H9 (cell line): ENCODE measurements at regions not wholly inside any gene's neighbourhood (a gene's known extent, or its start where the extent isn't known, plus 50 kb on each side); places are given as distances from the start of the nearest gene placed in this dataset.

Experiments used
- DNase-seq: peaks from one replicate; pipeline ENCODE4 v3.0.0-alpha.2; 2017
- H2AFZ ChIP-seq: one replicate; pipeline ENCODE4 v1.6.1; 2013; ENCODE audit warnings: mild to moderate bottlenecking, low read length, control low read depth, moderate library complexity
- H2AK5ac ChIP-seq: 2 replicates; pipeline ENCODE4 v1.6.1; 2013; ENCODE audit warnings: low read length, control low read depth, mixed read lengths; ENCODE audit not compliant: insufficient read length
- H2BK120ac ChIP-seq: one replicate; pipeline ENCODE4 v1.6.1; 2013; ENCODE audit warnings: low read depth, mild to moderate bottlenecking, low read length, control low read depth, inconsistent platforms; ENCODE audit not compliant: poor library complexity, severe bottlenecking
- H2BK12ac ChIP-seq: 2 replicates; pipeline ENCODE4 v1.6.1; 2013; ENCODE audit warnings: low read length, control low read depth, mixed read lengths, low read depth; ENCODE audit not compliant: insufficient read length
- H2BK15ac ChIP-seq: 2 replicates; pipeline ENCODE4 v1.6.1; 2013; ENCODE audit warnings: low read depth, low read length, control low read depth
- H2BK20ac ChIP-seq: one replicate; pipeline ENCODE4 v1.6.1; 2013; ENCODE audit warnings: low read depth, mild to moderate bottlenecking, low read length, control low read depth, inconsistent platforms; ENCODE audit not compliant: poor library complexity, severe bottlenecking
- H2BK5ac ChIP-seq: 2 replicates; pipeline ENCODE4 v1.6.1; 2013; ENCODE audit warnings: low read length, control low read depth, mixed read lengths; ENCODE audit not compliant: insufficient read length
- H3K14ac ChIP-seq: 2 replicates; pipeline ENCODE4 v1.6.1; 2013; ENCODE audit warnings: low read length, control low read depth; ENCODE audit not compliant: insufficient read depth
- H3K18ac ChIP-seq: 2 replicates; pipeline ENCODE4 v1.6.1; 2013; ENCODE audit warnings: low read depth, mild to moderate bottlenecking, mixed read lengths, low read length, control low read depth; ENCODE audit not compliant: insufficient read length
- H3K23ac ChIP-seq: 2 replicates; pipeline ENCODE4 v1.6.1; 2013; ENCODE audit warnings: low read length, control low read depth, mixed read lengths, low read depth; ENCODE audit not compliant: insufficient read length
- H3K23me2 ChIP-seq: 2 replicates; pipeline ENCODE4 v1.6.1; 2013; ENCODE audit warnings: low read depth, mild to moderate bottlenecking, mixed read lengths, low read length, control low read depth; ENCODE audit not compliant: insufficient read length, poor library complexity, severe bottlenecking
- H3K27ac ChIP-seq: 2 replicates; pipeline ENCODE4 v1.5.1; 2013; ENCODE audit warnings: low read length, control low read depth, mixed read lengths, low read depth; ENCODE audit not compliant: insufficient read length
- H3K27me3 ChIP-seq: 2 replicates; pipeline ENCODE4 v1.6.1; 2013; ENCODE audit warnings: low read length, control low read depth, inconsistent platforms; ENCODE audit not compliant: insufficient read depth
- H3K4ac ChIP-seq: 2 replicates; pipeline ENCODE4 v1.6.1; 2013; ENCODE audit warnings: low read depth, mild to moderate bottlenecking, control low read depth, inconsistent platforms, low read length, moderate library complexity
- H3K4me1 ChIP-seq: 2 replicates; pipeline ENCODE4 v1.6.1; 2013; ENCODE audit warnings: low read length, control low read depth, inconsistent platforms; ENCODE audit not compliant: insufficient read depth
- H3K4me2 ChIP-seq: 2 replicates; pipeline ENCODE4 v1.6.1; 2013; ENCODE audit warnings: low read length, control low read depth, mixed read lengths; ENCODE audit not compliant: insufficient read length, insufficient read depth
- H3K56ac ChIP-seq: 2 replicates; pipeline ENCODE4 v1.6.1; 2013; ENCODE audit warnings: low read depth, mild to moderate bottlenecking, mixed read lengths, low read length, control low read depth; ENCODE audit not compliant: insufficient read length
- H3K79me1 ChIP-seq: 2 replicates; pipeline ENCODE4 v1.6.1; 2013; ENCODE audit warnings: low read depth, mild to moderate bottlenecking, moderate library complexity, low read length, control low read depth, inconsistent platforms; ENCODE audit not compliant: insufficient read depth, poor library complexity, severe bottlenecking
- H3K79me2 ChIP-seq: 2 replicates; pipeline ENCODE4 v1.6.1; 2013; ENCODE audit warnings: low read length, control low read depth, inconsistent platforms; ENCODE audit not compliant: insufficient read depth
- H3K9ac ChIP-seq: 2 replicates; pipeline ENCODE4 v1.6.1; 2013; ENCODE audit warnings: low read length, control low read depth, mixed read lengths; ENCODE audit not compliant: insufficient read length; ENCODE audit errors: extremely low read depth
- H3K9me3 ChIP-seq: one replicate; pipeline ENCODE4 v1.6.1; 2013; ENCODE audit warnings: low read depth, low read length, inconsistent platforms; ENCODE audit not compliant: control insufficient read depth
- H3T11ph ChIP-seq: one replicate; pipeline ENCODE4 v1.6.1; 2013; ENCODE audit warnings: mild to moderate bottlenecking, low read length, control low read depth, inconsistent platforms
- H4K20me1 ChIP-seq: one replicate; pipeline ENCODE4 v1.6.1; 2013; ENCODE audit not compliant: control insufficient read depth, insufficient read length, insufficient read depth
- H4K5ac ChIP-seq: 2 replicates; pipeline ENCODE4 v1.6.1; 2013; ENCODE audit warnings: low read depth, mild to moderate bottlenecking, mixed read lengths, low read length, control low read depth; ENCODE audit not compliant: insufficient read length
- H4K8ac ChIP-seq: replicated peaks from 2 replicates; pipeline ENCODE4 v1.6.1; 2013; ENCODE audit warnings: low read length, control low read depth, mixed read lengths, low read depth; ENCODE audit not compliant: insufficient read length
- H4K91ac ChIP-seq: 2 replicates; pipeline ENCODE4 v1.6.1; 2013; ENCODE audit warnings: low read depth, mild to moderate bottlenecking, moderate library complexity, mixed read lengths, low read length, control low read depth; ENCODE audit not compliant: insufficient read length
- H3K27ac Mint-ChIP-seq, 3 experiments: 2 replicates in 2 of 3; 3 replicates in 1 of 3; pipeline ENCODE4 v1.8.0; 2020 to 2021; ENCODE audit warnings: mixed read lengths in 3 of 3, mild to moderate bottlenecking in 1 of 3, moderate library complexity in 1 of 3
- H3K27me3 Mint-ChIP-seq: 2 replicates; pipeline ENCODE4 v1.8.0; 2021; ENCODE audit warnings: low read depth, mild to moderate bottlenecking, moderate library complexity, mixed read lengths
- H3K36me3 Mint-ChIP-seq, 3 experiments: 2 replicates in 2 of 3; 3 replicates in 1 of 3; pipeline ENCODE4 v1.8.0; 2020 to 2021; ENCODE audit warnings: low read depth in 3 of 3, mixed read lengths in 3 of 3; ENCODE audit not compliant: insufficient read depth in 1 of 3
- H3K4me1 Mint-ChIP-seq, 2 experiments: 2 replicates each; pipeline ENCODE4 v1.8.0; 2020; ENCODE audit warnings: mixed read lengths in 2 of 2
- H3K4me3 Mint-ChIP-seq, 2 experiments: 2 replicates in 1 of 2; 3 replicates in 1 of 2; pipeline ENCODE4 v1.8.0; 2020 to 2021; ENCODE audit warnings: mild to moderate bottlenecking in 2 of 2, mixed read lengths in 2 of 2, moderate library complexity in 1 of 2
- H3K9me3 Mint-ChIP-seq, 2 experiments: 2 replicates in 1 of 2; 3 replicates in 1 of 2; pipeline ENCODE4 v1.8.0; 2020; ENCODE audit warnings: mild to moderate bottlenecking in 2 of 2, mixed read lengths in 2 of 2, moderate library complexity in 1 of 2
- CTCF ChIP-seq: fragments of 200-600 bp; sonication (generic); conservative IDR thresholded peaks from 3 replicates; pipeline ENCODE4 v1.8.0; 2021; ENCODE audit warnings: antibody characterized with exemption, mild to moderate bottlenecking
- WGBS: extraction: QIAGEN DNeasy Blood & Tissue Kit; methylation state at CpG from one replicate; pipeline ENCODE4 v1.1.7; 2013; ENCODE audit warnings: missing lambda C conversion rate, low lambda C conversion rate, mixed read lengths; ENCODE audit not compliant: insufficient read length; ENCODE audit errors: extremely low coverage; 5-methylcytosine and 5-hydroxymethylcytosine counted together

- Histone ChIP-seq H4K8ac (no peak overlapping the region), H4K20me1 (no peaks in the 10 kb centered on the region), H2AK5ac (no peak overlapping the region)
Measured at GRCh38 chr13:29996316-29996715, 145.9 kb upstream of the UBL3 start.

More at GRCh38 chr13:29996316-29996715, 145.9 kb upstream of the UBL3 start:
- Histone ChIP-seq H3K14ac (no peak overlapping the region), H2BK20ac (no peak overlapping the region), H3K23ac (no peak overlapping the region), H3K9me3 (no peaks in the 10 kb centered on the region), H4K5ac (no peak overlapping the region), H3K79me1 (no peaks in the 10 kb centered on the region), H3K56ac (no peak overlapping the region), H2BK5ac (no peak overlapping the region), H3K79me2 (no peaks in the 10 kb centered on the region), H3K4ac (no peak overlapping the region), H3K23me2 (no peaks in the 10 kb centered on the region), H4K91ac (no peak overlapping the region), H3K4me2 (no peak overlapping the region), H3K18ac (no peak overlapping the region), H2BK12ac (no peak overlapping the region), H2BK120ac (no peak overlapping the region), H3K27me3 (no peaks in the 10 kb centered on the region), H3K9ac (no peak overlapping the region), H3K27ac (no peak overlapping the region), H2AFZ (no peak overlapping the region), H3K4me1 (no peaks in the 10 kb centered on the region), H3T11ph (no peak overlapping the region), H2BK15ac (no peak overlapping the region)
- Mint-ChIP-seq H3K4me3 (no peak overlapping the region), H3K36me3 (no peaks in the 10 kb centered on the region), H3K27ac (no peak overlapping the region), H3K9me3 (peaks cover 0 to 2% of the 10 kb centered on the region in 2 experiments; a peak in 1 of 5 replicates), H3K27me3 (peaks cover 2% of the 10 kb centered on the region; the same call in 1 of the 2 replicates), H3K4me1 (peaks cover 12% of the 10 kb centered on the region in 2 experiments)
- WGBS: no CpG with 5 or more reads among the region's 8 CpGs
- TF ChIP-seq CTCF: no peak
- DNase-seq: no peak
